ENCODE measurements at regions not wholly inside any gene's neighbourhood (a gene's known extent, or its start where the extent isn't known, plus 50 kb on each side); places are given as distances from the start of the nearest gene placed in this dataset.

- TF ChIP-seq CTCF (IDR thresholded peaks at IDR 0.05) (no peak), ZFX (IDR thresholded peaks at IDR 0.05; ENCODE audit: borderline replicate concordance) (no peak)
Measured at GRCh38 chr14:96634481-96634880, 132.3 kb downstream of the PAPOLA start.

All from 22Rv1 (cell line).